ENCODE measurements at regions not wholly inside any gene's neighbourhood (a gene's known extent, or its start where the extent isn't known, plus 50 kb on each side); places are given as distances from the start of the nearest gene placed in this dataset.

- no peak for DNase-seq (ENCODE audit: low read depth)
Measured at GRCh38 chrX:13102636-13103035, 58.2 kb upstream of the FAM9C start.

- peak; percentile 63 for DNase-seq (ENCODE audit: low read depth)
Measured at GRCh38 chrX:13101441-13102139, 57.2 kb upstream of the FAM9C start.

- DNase-seq (ENCODE audit: low read depth): no peak
Measured at GRCh38 chrX:13099121-13099520, 54.7 kb upstream of the FAM9C start.

- DNase-seq (ENCODE audit: low read depth): no peak
Measured at GRCh38 chrX:13096728-13097127, 52.3 kb upstream of the FAM9C start.

- no peak for DNase-seq (ENCODE audit: low read depth)
Measured at GRCh38 chrX:13094828-13095341, 50.5 kb upstream of the FAM9C start.

- no peak for DNase-seq (ENCODE audit: low read depth)
Measured at GRCh38 chrX:13094374-13094773, 50.0 kb upstream of the FAM9C start.
